Stimulated activated CD4-positive, alpha-beta T cell treated with anti-CD3 and anti-CD28 coated beads, Interleukin-4, amount 100 ng/mL, for 1 hour (primary cell): ENCODE measurements at regions not wholly inside any gene's neighbourhood (a gene's known extent, or its start where the extent isn't known, plus 50 kb on each side); places are given as distances from the start of the nearest gene placed in this dataset.

ENCODE experiments used
- DNase-seq: peaks from one replicate; pipeline ENCODE4 v3.0.0-alpha.2; 2020

DNA sequence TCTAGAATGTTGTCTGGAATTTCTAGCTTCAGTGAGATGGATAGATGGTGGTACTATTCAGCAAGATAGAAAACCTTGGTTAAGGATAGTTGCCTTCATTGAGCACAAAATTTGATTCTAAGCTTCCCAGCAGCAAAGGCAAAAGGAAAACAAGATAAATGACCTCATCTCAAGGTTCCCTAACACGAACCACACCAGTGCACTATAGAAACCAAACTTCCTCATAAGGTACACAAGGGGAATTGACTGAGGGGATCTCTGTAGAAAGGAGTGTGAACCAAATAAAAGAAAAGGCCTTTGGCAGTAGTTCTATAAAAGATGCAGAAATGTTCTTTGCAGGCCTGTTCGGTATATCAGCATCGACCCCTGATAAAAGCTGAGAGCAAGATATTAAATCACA lies 288.9 kb downstream of the SHQ1 start:
- DNase-seq: no peak

DNA sequence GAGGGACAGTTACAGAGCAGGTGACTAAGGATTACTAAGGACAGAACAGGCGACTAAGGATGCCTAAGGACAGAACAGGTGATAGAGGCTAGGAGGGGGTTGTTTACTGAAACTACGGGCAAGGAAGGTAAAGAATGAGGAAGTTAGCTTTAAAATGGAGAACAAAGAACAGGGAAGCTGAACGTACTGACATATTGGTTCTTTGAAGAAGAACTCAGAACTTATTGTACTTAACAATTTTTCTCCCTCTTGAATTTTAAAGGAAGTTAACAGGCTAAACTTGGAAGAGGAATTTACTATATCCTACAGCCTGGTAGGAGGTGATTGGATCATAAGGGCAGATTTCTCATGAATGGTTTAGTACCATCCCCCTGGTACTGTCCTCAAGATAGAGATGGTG lies 290.2 kb downstream of the SHQ1 start:
- DNase-seq: no peak

DNA sequence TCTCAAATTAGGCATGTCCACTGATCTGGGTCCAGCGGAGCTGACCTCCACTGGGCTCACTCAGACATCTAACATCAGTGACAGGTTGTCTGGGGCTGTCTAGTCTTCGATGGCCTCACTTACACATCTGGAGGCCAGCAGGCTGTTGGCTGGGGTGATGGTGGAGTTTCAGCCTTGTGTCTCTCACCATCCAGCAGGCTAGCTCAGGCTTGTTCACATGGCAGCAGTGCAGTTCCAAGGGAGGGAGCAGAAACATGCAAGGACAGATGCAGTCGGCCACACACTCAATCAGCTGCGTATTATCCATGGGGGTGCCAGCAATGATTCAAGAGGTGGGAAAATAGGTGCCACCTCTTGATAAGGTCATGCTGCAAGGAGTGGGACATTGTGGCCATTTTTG lies 292.5 kb downstream of the SHQ1 start:
- DNase-seq: no peak

DNA sequence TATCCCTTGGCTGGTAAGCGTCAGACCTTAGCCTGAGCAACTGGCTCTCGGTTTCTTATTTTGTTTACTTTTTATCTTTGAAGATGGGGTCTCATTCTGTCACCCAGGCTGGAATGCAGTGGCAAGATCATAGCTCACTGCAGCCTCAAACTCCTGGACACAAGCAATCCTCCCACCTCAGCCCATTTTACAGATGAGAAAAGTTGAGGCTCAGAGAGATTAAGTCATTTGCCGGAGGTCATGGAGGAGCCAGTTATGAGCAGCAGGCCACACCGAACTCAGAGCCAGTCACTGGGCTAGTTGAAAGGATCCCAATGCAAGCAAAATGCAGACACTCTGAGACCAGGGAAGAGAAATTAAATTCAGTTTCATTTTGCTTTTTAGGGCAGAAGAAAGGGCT lies 293.6 kb downstream of the SHQ1 start:
- no peak for DNase-seq

DNA sequence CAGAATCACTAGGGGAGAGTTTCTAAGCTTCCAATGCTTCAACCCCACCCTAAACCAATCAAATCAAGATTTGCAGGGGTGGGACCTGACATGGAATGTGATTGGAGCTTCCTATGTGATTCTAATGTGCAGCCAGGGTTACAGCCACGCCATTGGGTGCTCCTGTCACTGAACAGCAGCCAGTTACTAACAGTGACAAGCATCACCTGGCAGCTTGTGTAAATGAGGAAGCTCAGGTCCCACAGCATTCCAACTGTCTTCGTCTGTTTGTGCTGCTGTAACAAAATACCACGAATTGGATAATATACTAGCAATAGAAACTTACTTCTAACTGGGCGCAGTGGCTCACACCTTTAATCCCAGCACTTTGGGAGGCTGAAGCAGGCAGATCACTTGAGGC lies 294.9 kb downstream of the SHQ1 start:
- DNase-seq: no peak

DNA sequence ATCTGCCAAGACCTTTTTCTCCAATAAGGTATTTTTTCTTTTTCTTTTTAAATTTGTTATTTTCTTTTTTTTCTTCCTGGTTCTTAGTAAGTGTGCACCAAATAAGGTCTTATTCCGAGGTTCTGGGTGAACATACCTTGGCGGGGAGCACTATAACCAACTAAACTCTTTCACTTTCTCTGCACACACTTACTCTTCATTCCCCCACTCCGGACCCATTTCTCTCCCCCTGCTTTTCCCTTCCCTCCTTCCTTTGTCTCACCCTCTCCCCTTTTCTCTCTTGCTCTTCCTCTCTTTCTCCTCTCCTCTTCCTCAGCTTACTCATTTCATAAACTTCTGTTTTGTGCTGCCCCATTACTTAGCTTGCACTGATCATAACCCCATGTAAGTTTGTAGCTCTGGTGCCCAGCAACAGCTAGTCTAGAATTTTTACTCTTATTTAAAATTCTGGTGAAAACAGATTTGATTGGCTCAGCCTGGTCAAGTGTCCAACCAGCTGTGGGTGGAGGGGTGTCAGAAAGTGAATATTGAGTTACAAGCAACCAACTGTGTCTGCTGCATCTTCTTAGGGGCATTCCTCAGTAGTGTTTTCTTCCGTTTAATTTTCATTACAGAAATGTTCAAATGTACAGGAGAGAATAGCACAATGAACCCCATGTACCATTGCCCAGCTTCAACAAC lies 297.5 kb downstream of the SHQ1 start:
- DNase-seq: no peak

DNA sequence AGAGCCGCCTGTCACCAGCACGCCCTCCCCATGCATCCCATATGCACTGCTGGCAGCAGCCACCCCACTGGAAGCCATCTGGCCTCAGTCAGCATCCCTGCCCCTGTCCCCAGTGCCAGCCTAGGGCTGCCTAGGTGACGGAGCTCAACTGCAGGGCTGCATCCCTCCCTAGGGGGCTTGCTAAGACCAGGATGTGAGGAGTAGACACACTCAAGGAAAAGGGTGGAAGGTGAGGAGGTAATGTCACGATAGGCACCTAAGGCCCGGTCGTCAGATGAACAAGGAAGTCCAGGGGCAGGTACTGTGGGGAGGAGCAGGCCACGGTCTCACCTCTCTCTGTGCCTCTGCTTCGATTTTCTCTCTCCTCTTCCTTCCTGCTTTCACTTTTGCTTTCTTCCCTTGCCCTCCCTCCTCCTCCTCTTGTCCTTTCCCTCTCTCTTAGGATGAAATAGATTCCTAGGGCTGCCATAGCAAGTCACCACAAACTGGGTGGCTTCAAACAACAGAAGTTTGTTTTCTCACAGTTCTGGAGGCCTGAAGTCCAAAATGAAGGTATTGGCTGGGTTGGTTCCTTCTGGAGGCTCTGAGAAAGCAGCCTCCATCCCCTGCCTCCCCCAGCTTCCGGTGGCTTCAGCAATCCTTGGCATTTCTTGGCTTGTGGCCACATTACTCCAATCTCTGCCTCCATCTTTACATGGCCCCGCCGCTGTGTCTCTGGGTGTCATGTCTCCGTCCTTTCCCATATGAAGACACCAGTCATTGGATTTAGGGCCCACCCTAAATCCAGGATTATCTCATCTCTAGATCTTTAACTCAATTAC lies 298.3 kb downstream of the SHQ1 start:
- DNase-seq: no peak

DNA sequence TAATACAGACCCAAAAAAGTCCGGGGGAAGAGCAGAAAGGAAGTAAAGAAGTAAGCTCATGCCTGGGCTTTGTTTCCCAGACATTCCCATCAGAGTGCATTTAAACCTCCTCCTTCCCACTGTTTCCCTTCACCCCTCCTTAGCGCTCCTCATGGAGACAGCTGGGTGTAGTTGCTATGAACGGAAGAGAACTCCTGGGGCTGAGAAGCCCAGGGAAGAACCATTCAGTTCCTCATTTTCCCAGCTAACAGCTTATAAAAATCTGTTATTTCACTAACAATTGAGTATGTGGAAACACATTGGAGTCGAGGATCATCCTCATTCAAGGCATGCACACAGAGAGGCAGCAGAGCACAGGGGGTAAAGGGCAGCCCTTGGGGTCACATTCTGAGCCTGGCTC lies 299.3 kb downstream of the SHQ1 start:
- no peak for DNase-seq

DNA sequence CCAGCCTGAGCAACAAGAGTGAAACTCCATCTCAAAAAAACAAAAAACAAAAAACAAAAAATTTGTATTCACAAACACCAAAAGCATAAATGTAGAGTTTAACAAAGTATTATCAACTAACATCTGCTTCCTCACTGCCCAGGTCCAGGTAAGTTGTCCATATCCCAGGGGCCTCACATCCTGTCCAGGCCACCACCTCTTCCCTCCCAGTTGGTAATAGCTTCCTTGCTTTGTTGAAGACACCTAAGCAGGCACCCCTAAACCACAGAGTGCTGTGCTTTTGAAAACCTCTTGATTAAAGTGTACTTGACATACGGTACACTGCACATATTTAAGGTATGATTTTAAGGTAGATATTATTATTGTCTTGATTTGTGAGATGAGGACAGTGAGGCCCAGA lies 299.8 kb downstream of the SHQ1 start:
- no peak for DNase-seq

DNA sequence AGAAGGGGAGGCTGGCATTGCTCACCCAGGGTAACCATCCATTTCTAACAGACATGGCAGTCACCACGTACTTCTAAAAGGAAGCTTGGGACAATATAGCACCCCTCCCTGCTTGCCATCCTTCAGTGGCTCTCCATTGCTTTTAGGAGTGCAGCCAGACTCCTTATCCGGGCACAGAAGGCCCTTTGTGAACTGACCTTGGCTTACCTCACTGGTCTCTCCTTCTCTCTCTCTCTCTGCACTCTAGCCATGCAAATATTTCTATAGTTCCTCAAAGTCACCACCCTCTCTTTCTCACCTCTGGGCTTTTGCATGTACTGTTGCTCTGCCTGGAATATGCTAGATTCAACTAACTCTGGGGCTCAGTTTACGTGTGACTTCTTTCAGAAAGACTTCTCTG lies 301.1 kb downstream of the SHQ1 start:
- no peak for DNase-seq

DNA sequence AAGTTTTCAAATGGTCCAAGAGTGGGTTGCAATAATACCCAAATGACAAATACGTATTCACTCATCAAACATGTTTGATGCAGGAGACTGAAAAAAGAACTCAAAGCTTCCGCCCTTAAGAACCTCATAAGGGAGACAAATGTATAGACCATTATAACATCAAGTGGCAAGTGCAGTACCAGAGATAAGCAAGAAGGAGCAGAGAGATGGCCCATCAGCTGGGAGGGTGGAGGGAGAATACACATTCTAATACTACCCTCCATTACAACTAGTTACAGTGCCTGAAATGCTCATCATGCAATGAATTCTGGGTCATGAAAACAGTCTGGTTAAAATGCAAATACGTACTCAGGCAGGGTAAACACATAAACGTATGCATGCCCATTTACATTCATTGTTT lies 304.0 kb downstream of the SHQ1 start:
- DNase-seq: no peak

DNA sequence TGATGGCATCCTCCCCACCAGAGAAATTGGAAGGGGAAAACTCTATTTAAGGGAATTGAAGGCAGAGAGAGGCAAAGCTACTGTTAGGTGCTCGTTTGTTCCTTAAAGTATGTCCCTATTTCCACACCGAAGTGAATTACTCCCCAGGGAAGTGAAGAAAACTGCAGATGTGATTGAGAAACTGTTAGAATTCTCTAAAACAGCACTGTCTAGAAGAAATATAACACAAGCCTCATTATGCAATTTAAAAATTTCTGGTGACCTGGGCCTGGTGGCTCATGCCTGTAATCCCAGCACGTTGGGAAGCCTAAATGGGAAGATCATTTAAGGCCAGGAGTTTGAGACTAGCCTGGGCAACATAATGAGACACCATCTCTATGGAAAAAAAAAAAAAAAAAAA lies 305.0 kb downstream of the SHQ1 start:
- DNase-seq: no peak

DNA sequence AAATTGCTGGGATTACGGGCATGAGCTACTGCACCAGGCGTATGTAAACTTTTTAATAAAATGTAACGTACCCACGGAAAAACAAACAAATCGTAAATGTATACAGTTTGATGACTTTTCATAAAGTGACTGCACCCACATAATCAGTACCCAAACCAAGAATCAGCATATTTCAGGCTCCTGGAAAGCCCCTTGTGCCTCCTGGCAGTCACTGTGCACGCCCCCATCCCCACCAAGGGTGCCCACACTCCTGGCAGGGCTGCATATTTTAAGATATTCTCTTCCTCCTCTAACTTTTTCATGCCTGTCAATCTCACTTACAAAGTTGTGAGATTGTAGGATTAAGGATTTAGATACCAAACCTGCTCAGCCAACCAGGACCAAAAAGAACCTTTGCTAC lies 305.5 kb downstream of the SHQ1 start:
- DNase-seq: no peak

DNA sequence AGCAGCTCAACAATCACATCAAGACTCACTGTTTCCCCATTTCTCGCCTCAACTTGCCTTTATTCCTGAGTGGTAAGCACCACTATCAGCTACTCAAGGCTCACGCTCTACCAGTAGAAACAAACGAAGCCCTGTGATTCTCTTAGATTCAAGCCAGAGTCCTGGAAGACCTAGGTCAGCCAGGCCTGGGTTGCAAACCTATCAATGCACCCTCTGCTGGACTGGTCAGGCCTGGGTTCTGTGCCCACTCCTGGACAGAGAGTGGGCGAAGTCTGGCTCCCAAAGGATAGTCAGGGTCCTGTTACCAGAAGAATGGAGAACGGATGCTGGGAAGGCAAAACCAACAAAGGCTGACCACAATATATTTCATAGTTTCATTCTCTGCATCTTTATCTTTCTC lies 308.4 kb downstream of the SHQ1 start:
- no peak for DNase-seq

DNA sequence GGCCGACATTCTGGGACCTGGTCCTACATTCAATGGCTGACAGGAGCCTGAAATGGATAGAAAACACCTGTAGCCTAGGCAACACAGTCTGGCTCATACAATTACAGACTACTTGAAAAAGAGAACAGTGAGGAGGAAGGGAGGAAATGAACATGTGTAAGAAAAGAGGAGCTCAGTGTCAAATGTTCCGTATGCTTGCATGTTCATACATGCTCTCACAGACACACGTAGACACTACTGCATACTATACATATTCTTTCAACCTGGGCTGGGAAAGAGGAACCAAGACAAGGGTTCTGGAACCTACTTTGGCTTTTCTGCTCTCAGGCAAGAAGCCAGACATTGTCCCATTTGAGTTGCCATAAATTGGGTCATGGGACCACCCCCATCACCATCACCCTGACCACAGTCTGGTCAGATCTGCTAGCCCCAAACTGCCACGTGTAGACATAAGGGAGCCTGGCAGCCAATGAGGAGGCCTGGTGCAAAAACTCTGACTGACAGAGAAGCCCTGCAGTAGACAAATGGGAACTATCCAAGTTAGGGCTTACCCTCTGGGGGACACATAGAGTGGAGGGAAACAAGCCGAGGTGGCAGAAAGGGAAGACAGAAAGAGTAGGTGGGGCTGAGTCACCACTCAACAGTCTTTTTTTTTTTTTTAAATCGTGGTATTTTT lies 310.0 kb downstream of the SHQ1 start:
- no peak for DNase-seq

DNA sequence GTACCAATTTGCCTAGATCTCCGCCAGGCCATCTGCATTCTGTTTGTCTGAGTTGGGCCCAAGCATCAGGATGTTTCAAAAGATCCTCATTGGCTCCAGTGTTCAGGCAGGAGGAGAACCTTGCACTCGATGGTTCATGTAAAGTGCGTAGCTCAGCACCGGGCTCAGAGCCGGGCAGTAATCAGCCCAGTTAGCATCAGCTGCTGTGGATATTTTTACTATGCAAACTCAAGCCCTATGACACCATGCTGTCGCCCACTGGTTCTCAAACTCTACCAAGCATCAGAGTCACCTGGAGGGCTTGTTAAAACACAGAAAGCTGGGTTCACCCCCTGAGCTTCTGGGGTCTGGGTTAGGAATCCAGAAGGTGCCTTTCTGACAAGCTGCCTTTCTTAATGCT lies 310.8 kb downstream of the SHQ1 start:
- DNase-seq: no peak

DNA sequence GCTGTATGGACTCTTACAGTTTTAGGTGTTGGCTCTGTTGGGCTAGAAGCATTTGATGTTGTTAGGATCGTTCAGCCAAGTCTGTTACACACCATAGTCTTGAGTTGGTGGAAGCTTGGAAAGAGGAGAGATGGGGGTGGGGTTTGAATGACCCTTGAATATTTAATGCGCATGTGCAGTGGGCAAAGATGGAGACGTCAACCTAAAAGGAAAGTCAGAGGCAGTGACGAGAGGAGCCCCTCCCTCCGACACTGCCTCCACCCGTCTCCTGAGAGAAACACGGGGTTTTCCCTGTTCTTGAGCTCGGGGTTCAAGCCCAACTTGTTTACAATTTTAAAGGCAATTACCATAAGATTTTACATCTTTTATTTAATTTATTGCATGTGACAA lies 311.4 kb downstream of the SHQ1 start:
- no peak for DNase-seq

DNA sequence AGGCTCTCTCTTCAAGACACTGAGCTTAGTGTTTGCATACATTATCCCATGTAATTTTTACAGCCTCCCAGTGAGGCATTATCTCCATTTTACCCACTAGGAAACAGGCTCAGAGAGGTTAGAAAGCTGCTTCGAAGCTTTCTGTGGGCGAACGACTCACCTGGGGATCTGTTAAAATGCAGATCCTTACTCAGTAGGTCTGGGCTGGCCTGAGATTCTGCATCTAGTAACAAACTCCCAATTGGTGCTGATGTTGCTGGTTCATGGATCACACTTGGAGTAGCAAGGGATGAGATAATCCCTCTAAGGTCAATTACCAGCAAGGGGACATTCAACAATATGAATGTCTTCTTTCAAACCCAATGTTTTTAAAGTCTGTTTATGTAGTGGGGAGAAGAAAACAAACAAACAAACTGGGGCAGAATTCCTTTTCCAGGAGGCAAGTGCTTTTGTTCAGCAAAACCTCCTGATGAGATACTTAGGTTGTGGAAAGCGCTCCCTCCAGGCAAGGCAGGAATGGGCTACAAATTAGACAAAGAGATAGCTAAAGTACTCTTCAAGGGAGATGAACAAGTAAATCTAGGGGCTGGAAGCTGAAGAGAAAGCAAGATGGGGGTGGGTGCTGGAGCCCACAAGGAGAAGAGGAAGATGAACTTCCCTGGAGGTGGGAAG lies 311.9 kb downstream of the SHQ1 start:
- no peak for DNase-seq

DNA sequence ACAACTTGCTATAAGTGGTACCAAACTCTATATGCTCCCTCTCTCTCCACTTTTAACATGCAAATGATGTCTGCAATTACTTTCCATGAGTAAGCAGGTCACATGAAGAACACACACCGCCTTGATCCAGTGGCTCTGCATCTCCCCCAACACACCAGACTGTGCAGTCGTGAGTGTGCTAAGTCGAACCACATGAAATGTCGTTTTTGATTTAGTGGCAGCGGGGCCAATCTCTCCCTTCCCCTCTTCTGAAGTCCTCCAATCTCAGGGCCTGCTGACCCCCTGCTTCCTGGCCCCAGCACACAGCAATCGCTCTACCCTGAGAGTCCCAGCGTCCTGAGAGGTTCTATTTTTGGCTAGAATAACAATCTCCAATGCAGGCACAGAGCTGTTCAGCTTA lies 312.5 kb downstream of the SHQ1 start:
- DNase-seq: no peak

DNA sequence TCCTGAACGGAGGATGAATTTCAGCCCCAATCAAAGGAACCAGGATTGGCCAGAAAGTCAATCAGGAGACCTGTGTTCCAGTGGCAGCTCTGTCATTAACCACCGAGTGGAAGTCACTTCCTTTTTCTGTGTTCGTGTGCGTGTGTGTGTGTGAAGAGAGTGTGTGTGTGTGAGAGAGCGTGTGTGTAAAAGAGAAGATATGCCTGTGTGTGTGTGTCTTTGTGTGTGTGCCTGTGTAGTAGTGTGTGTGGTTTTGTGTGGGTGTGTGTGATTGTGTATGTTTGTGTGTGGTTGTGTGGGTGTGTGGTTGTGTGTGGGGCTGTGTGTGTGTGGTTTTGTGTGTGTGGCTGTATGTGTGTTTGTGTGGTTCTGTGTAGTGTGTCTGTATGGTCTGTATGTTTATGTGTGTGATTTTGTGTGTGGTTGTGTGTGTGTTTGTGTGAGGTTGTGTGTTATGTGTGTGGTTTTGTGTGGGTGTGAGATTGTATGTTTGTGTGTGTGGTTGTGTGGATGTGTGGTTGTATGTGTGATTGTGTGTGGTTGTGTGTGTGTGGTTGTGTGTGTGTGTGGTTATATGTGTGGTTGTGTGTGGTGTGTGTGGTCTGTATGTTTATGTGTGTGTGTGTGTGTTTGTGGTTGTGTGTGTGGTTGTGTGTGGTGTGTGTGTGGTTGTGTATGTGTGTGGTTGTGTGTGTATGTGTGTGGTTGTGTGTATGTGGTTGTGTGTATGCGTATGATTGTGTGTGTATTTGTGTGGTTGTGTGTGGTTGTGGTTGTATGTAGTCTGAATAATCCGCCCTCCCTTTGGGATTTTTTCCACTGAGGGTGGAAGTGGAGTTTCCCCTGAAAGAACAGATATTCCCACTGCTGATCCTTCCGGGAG lies 314.4 kb downstream of the SHQ1 start:
- no peak for DNase-seq

DNA sequence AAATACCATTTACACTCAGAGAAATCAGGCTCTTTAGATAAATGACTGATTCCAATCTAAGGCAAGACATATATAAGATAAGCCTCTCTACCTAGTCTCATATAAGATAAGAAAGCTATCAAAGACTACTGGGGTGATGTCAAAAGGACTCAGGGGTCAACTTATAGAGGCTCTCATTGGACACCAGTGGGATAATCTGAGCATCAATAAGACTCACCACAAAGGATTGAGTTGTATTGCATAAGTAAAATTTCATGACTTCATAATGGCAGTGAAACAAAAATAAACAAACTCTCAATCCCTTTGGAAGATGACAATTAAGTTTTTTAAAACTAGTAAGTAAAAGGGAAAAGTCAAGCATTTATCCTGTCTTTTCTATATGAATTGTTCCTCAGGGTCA lies 317.8 kb downstream of the SHQ1 start:
- no peak for DNase-seq

DNA sequence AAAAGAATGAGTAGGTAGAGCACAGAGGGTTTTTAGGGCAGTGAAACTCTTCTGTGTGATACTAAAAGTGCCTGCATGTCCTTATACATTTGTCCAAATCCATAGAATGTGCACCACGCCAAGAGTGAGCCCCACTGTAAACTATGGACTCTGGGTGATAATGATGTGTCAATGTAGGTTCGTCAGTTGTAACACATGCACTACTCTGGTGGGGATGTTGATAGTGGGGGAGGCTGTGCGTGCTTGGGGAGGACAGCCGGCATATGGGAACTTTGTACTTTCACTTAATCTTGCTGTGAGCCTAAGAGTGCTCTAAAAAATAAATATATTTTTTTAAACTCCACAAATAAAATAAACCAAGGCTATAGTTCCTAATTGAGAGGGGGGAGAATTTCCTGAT lies 319.2 kb downstream of the SHQ1 start:
- no peak for DNase-seq
